GM23338 (cell line): ENCODE measurements at regions not wholly inside any gene's neighbourhood (a gene's known extent, or its start where the extent isn't known, plus 50 kb on each side); places are given as distances from the start of the nearest gene placed in this dataset.

ENCODE experiments used
- ATAC-seq: fragments of 200-7000 bp; cut with Tn5 transposase; 3 replicates; pipeline ENCODE4 v1.9.1; 2020
- DNase-seq: peaks from one replicate; pipeline ENCODE4 v3.0.0-alpha.2; 2015; ENCODE audit warnings: low spot score
- H2AFZ ChIP-seq: fragments of 200-600 bp; sonication (generic); 2 replicates; pipeline ENCODE4 v1.8.0; 2016; ENCODE audit warnings: antibody characterized with exemption, mild to moderate bottlenecking, moderate library complexity
- H3F3A ChIP-seq: fragments of 200-600 bp; sonication (generic); replicated peaks from 2 replicates; pipeline ENCODE4 v1.8.0; 2017; ENCODE audit warnings: antibody characterized with exemption, mixed run types, low read depth
- H3K27ac ChIP-seq: fragments of 200-600 bp; sonication (generic); 2 replicates; pipeline ENCODE4 v1.6.1; 2016; ENCODE audit warnings: low read depth
- H3K27me3 ChIP-seq: fragments of 200-600 bp; sonication (generic); 2 replicates; pipeline ENCODE4 v1.8.0; 2016; ENCODE audit warnings: mild to moderate bottlenecking, mixed run types, moderate library complexity; ENCODE audit not compliant: insufficient read depth
- H3K36me3 ChIP-seq: fragments of 200-600 bp; sonication (generic); 2 replicates; pipeline ENCODE4 v1.8.0; 2016; ENCODE audit warnings: mild to moderate bottlenecking; ENCODE audit not compliant: insufficient read depth
- H3K4me1 ChIP-seq: fragments of 200-600 bp; sonication (generic); 2 replicates; pipeline ENCODE4 v1.8.0; 2016; ENCODE audit warnings: mild to moderate bottlenecking, moderate library complexity; ENCODE audit not compliant: insufficient read depth
- H3K4me2 ChIP-seq: fragments of 200-600 bp; sonication (generic); 2 replicates; pipeline ENCODE4 v1.7.1; 2017; ENCODE audit warnings: mixed run types
- H3K4me3 ChIP-seq: fragments of 200-600 bp; sonication (generic); 2 replicates; pipeline ENCODE4 v1.6.1; 2016; ENCODE audit warnings: mixed run types
- H3K79me2 ChIP-seq: fragments of 200-600 bp; sonication (generic); replicated peaks from 2 replicates; pipeline ENCODE4 v1.8.0; 2017; ENCODE audit warnings: mild to moderate bottlenecking; ENCODE audit not compliant: insufficient read depth
- H3K9me2 ChIP-seq: fragments of 200-600 bp; sonication (generic); 2 replicates; pipeline ENCODE4 v1.8.0; 2017; ENCODE audit not compliant: insufficient read depth
- H4K20me1 ChIP-seq: fragments of 200-600 bp; sonication (generic); replicated peaks from 2 replicates; pipeline ENCODE4 v1.8.0; 2017; ENCODE audit warnings: mild to moderate bottlenecking; ENCODE audit not compliant: insufficient read depth
- H3K27ac Mint-ChIP-seq: 2 replicates; pipeline ENCODE4 v1.8.0; 2020; ENCODE audit warnings: inconsistent platforms, mild to moderate bottlenecking, moderate library complexity, mixed read lengths
- H3K27me3 Mint-ChIP-seq: 3 replicates; pipeline ENCODE4 v1.8.0; 2022; ENCODE audit warnings: low read depth, mild to moderate bottlenecking, moderate library complexity, mixed read lengths, inconsistent platforms; ENCODE audit not compliant: insufficient read depth, poor library complexity
- H3K36me3 Mint-ChIP-seq: 3 replicates; pipeline ENCODE4 v1.8.0; 2021; ENCODE audit warnings: low read depth, mild to moderate bottlenecking, inconsistent platforms, moderate library complexity, mixed read lengths
- H3K4me1 Mint-ChIP-seq: 3 replicates; pipeline ENCODE4 v1.8.0; 2020; ENCODE audit warnings: mild to moderate bottlenecking, inconsistent platforms, mixed read lengths
- H3K4me3 Mint-ChIP-seq: 3 replicates; pipeline ENCODE4 v1.8.0; 2021; ENCODE audit warnings: moderate library complexity, mild to moderate bottlenecking, inconsistent platforms, mixed read lengths
- H3K9me3 Mint-ChIP-seq: 3 replicates; pipeline ENCODE4 v1.8.0; 2020; ENCODE audit warnings: moderate library complexity, mild to moderate bottlenecking, inconsistent platforms, mixed read lengths
- CREB1 ChIP-seq: fragments of 250-450 bp; sonication (Bioruptor Pico); IDR thresholded peaks from 2 replicates; pipeline ENCODE4 v1.5.0; 2020; ENCODE audit warnings: low read depth, mild to moderate bottlenecking, moderate library complexity
- CTCF ChIP-seq, 2 experiments: fragments of 200-600 bp in 1 of 2; sonication (generic) in 1 of 2; conservative IDR thresholded peaks; 2 replicates each; pipeline versions ENCODE4 v1.5.1 to v1.6.1; 2016 to 2017; ENCODE audit warnings: antibody characterized with exemption in 2 of 2, low read depth in 2 of 2, mild to moderate bottlenecking in 2 of 2, moderate library complexity in 1 of 2
- EZH2phosphoT487 ChIP-seq: fragments of 200-600 bp; sonication (generic); IDR thresholded peaks from one replicate; pipeline ENCODE4 v1.8.1; 2018; ENCODE audit warnings: antibody characterized with exemption; ENCODE audit not compliant: unreplicated experiment
- JUNB ChIP-seq: IDR thresholded peaks from one replicate; pipeline ENCODE4 v1.6.1; 2016; ENCODE audit warnings: antibody characterized with exemption; ENCODE audit not compliant: unreplicated experiment
- NANOG ChIP-seq: IDR thresholded peaks from 2 replicates; pipeline ENCODE4 v1.6.1; 2016; ENCODE audit warnings: antibody characterized with exemption, borderline replicate concordance
- POLR2AphosphoS5 ChIP-seq: IDR thresholded peaks from 2 replicates; pipeline ENCODE4 v1.6.1; 2016; ENCODE audit warnings: antibody characterized with exemption, low read depth
- REST ChIP-seq: IDR thresholded peaks from one replicate; pipeline ENCODE4 v1.6.1; 2018; ENCODE audit warnings: antibody characterized with exemption; ENCODE audit not compliant: unreplicated experiment
- STAT1 ChIP-seq: IDR thresholded peaks from one replicate; pipeline ENCODE4 v1.6.1; 2016; ENCODE audit warnings: antibody characterized with exemption; ENCODE audit not compliant: unreplicated experiment
- ZNF114 ChIP-seq: fragments of 250-450 bp; sonication (Bioruptor Pico); IDR thresholded peaks from 2 replicates; pipeline ENCODE4 v1.5.0; 2020; ENCODE audit warnings: mild to moderate bottlenecking, moderate library complexity
- ZNF331 ChIP-seq: fragments of 250-450 bp; sonication (Bioruptor Pico); IDR thresholded peaks from 2 replicates; pipeline ENCODE4 v1.5.0; 2020; ENCODE audit warnings: low read depth, mild to moderate bottlenecking, moderate library complexity

- TF ChIP-seq ZNF331 (no peak), CREB1 (CRISPR knock-in tag) (no peak), JUNB (no peak), STAT1 (no peak), EZH2phosphoT487 (no peak), NANOG (no peak), POLR2AphosphoS5 (no peak), ZNF114 (CRISPR knock-in tag) (no peak), REST (no peak), CTCF (conservative IDR thresholded peaks at IDR 0.05; ENCODE audit: low read depth in 2 of 2) (no peak)
These were observed 449.1 kb upstream of the REG3G start (continued) for GRCh38 chr2:78576409-78576808.

- Histone ChIP-seq H3K4me3 (no peak overlapping the region), H3K79me2 (no peaks in the 10 kb centered on the region), H3K27ac (no peak overlapping the region), H3K9me2 (no peaks in the 10 kb centered on the region), H2AFZ (no peak overlapping the region), H3F3A (no peaks in the 10 kb centered on the region), H3K4me1 (no peaks in the 10 kb centered on the region), H3K4me2 (no peak overlapping the region), H3K36me3 (no peaks in the 10 kb centered on the region), H3K27me3 (no peaks in the 10 kb centered on the region), H4K20me1 (no peaks in the 10 kb centered on the region)
- Mint-ChIP-seq H3K9me3 (no peaks in the 10 kb centered on the region), H3K27me3 (no peaks in the 10 kb centered on the region), H3K4me3 (no peak overlapping the region), H3K27ac (no peak overlapping the region), H3K36me3 (no peaks in the 10 kb centered on the region), H3K4me1 (no peaks in the 10 kb centered on the region; the same call in 2 of the 3 replicates)
- no peak for TF ChIP-seq EZH2phosphoT487
- no peak for TF ChIP-seq REST
- no peak for TF ChIP-seq ZNF114 (CRISPR knock-in tag)
- TF ChIP-seq CTCF (conservative IDR thresholded peaks at IDR 0.05; ENCODE audit: low read depth in 2 of 2) = no peak
- ATAC-seq = no peak
- no peak for DNase-seq
These were observed 439.6 kb upstream of the REG3G start for GRCh38 chr2:78585871-78586270.
